HG03097 (cell line): ENCODE measurements at regions not wholly inside any gene's neighbourhood (a gene's known extent, or its start where the extent isn't known, plus 50 kb on each side); places are given as distances from the start of the nearest gene placed in this dataset.
"Not testable (repeated sequence)": the region's sequence is repeated elsewhere in the genome, so short reads cannot be mapped to it uniquely, and the experiment has no call there.

Experiments used
- ATAC-seq: cut with Tn5 transposase; IDR thresholded peaks from one replicate; pipeline ENCODE4 v1.9.1; 2021; ENCODE audit not compliant: unreplicated experiment, low FRiP score

DNA sequence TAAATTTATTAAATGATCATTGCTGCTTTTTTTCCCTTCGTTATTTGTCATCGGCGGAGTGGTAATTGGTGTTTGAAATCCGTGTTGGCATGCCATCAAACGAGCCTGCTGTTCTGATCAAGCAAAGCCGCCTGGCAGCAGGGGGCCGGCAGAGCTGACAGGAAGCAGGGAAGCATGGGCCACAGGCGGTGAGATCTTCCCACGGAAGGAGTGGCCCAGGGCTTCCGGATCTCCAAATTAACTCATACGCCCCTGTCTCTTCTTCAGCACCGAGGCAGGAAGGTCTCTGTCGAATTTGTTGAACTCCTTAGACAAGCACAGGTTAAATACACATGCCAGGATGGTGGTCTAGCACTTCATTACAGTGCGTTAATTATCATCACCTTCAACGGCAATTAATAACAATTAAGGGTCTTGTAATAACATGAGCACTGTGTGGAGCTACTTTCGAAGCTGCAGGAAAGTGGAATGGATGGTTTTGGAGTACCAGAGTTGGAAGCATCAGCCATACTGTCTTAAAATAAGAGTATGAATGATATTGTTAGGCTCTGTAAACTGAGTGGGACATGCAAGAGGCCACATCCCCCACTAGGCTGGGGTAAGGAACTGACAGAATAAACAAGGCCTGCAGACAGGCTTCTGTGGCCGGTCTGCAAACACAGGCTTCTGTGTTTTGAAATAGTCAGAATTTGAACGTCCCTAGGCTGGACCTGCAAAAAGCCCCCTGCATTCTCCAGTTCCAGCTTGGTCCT is 199.4 kb upstream of the DAB1 start:
- no peak for ATAC-seq

DNA sequence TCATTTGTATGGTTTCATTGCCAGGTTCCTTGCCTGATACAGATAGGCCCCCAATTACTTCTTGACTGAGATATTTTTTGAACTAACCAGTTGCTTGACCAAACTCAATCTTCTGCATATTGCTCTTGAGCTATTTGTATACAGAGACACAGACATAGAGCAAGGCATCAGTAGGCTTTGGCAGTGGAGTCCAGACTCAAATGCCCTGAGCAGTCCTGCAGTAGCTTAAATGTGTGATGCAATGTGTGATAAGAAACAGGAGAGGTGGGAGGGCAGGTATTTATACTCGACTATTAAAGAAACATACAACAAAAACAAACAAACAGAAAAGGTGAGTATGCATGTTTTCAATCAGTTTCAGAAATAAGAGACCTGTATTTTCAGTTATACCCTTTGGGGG is 197.9 kb upstream of the DAB1 start:
- ATAC-seq, result no peak

DNA sequence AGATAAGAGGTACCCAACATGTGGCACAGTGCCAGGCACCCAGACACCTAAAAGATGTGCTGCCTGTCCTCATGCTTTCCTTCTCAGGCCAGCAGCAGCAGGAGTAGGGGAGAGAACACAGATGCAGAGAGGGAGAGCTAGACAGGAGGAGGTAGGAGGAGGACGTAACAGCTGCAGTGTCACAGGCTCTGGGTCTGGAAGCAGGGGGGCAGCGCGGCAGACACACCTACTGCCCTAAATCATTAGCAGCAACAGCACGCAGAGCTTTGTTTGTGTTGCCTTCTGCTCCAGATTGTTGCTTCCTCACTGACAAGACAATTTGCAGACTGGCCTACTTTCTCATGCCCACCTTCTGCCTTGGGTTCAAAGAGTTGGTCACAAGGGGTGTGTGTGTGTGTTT is 196.7 kb upstream of the DAB1 start:
- ATAC-seq, result no peak

DNA sequence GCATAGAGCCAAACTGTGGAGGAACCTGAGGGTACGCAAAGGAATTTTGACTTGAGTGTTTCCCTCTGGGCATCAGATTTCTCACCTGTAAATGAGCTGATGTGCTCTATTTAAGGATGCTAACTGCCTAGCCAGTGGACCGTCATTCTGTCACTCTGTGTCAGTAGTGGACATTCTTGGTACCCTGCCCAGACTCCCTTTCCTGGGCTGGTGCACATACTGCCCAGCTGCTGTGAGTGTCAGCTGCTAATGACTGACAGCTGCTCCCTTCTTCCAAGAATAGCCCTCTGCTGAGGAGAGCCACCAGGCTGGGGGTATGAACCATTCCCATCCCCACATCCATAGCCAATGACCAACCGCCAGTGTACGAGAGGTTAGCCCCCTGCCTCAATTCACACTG is 193.1 kb upstream of the DAB1 start:
- no peak for ATAC-seq

DNA sequence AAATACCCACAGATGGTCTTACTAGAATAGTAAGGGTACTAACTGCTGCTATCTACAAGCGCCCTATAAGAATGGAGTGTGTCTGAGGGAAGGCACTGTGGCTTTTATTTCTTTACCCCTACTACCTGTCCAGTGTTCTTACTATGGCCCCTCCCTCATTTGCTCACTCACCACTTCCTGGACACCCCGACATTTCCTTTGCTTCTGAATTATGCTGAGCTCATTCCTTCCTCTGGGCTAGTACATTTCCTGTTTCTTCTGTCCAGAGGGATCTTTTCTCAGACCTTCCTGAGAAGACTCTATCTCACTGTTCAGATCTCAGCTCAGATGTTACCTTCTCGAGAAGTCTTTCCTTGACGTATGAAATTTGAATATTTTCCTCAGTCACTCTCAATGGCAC is 192.1 kb upstream of the DAB1 start:
- no peak for ATAC-seq

DNA sequence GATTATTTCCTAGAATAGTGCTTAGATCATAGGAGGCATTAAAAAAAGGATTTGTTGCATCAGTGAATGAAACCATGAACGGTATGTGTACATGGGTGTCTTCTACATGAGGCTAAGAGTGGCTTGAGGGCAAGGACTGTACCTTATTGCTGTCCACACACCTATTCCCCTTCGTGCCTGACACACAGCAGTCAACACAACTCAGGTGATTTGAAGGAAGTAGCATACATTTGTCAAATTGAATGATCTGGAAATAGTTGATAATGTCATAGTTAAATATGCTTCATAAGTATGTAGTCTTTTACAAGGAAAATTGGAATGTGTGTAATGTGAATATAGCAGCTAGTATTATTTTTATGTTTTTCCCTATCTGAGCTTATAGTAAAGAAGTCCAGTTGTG is 189.0 kb upstream of the DAB1 start:
- no peak for ATAC-seq

DNA sequence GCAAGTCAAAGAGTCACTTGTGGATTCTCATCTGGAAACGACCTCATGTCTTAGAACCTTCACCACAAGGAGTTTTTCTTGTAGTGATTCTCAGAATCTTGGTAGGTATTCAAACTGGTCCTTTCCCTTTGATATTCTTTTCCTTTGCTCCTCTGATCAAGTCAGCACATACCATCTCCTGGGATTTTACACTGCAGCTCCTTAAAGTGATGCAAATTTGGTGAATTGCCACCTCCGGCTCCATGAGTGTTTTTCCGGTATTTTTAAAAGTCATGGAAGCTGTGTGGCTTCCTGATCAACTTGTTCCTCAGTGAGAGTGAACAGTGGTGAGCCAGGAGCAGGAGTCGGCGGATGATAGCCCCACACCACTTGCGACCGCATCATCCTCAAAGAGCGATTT is 182.1 kb upstream of the DAB1 start:
- ATAC-seq, result no peak

DNA sequence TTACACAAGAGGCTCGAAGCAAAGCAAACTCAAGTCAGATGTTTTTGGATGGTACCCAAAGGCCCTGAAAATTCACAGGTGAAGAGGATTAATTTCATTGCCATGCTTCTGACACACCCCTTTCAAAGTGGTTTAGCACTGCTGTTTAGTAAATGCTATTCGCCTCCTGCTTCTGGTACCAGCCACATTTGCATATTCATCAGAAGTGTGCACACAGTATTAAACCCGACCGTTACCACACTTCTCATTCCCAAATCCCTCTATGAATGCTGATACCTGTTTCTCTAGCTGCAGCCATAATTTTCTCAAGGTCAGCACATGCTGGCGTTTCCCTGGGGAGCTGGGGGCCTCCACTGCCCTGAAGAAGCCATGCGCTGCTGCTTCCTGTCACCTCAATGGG is 179.8 kb upstream of the DAB1 start:
- no peak for ATAC-seq

DNA sequence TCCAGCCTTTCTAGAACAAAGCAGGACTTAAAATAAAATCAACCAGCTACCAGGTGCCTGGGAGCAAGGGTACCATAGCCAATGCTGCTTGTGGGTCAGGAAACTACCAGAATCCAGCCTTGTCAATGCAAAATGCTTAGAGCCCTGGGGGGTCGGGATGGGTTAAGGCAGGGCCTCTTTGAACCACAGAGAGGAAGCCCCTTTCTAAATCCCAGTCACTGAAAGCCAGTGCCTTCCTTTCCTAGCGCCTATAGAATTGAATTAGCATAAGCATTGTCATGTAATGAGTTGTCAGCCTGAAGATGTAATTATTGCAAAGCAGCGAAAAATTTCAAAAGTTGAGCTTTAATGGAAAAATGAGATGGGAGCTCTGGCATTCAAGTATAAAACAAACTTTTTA is 176.6 kb upstream of the DAB1 start:
- no peak for ATAC-seq

DNA sequence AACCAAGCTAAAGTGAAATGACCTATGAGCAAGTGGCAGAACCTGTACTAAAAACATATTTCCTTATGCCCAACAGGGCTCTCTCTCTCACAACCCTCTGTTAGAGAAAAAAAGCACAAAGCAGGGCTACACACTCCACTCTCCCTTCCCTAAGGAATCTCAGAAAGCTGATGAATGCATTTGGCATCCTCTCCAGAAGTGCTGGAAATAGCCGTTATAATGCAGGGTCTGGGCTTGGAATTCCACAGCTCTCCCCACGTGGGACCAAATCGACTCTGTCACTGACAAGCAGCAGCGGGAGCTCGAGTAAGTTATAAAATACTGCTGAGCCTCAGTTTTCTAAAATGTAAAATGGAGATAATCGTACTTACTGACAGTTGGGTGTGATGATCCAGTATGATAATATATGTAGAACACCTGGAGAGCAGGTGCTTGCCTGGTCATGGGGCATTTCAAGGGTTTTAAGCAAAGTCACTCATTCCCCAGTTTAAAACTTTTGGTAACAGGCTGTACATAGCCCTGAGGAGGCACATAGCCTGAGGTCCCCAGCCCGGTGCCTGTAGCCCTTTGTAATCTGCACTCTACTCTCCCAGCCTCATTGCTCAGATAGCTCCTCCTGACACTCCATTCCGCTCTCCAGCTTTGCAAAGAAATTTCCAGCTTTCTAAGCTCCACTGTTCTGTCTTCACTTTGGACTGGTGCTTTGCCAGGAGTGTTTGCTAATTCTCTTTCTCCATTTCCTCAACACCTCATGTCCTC is 175.6 kb upstream of the DAB1 start:
- no peak for ATAC-seq

DNA sequence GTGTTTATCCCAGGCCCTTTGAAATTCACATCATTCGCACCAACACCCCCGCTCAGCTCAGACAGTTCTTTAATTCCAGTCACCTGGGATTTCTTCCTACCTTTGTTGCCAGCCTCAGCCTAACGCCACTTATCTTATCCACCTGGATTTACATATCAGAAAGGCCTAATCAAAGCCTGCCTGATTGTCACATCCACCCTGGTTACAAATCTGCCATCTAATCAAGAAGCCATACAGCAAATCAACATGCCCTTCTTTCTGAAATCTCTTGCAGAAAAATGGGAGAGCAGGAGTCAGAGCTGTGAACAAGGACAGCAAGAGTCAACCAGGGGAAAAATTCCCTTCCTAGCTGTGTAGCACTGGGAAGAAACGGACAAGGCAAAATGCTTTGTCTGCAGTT is 173.2 kb upstream of the DAB1 start:
- no peak for ATAC-seq

DNA sequence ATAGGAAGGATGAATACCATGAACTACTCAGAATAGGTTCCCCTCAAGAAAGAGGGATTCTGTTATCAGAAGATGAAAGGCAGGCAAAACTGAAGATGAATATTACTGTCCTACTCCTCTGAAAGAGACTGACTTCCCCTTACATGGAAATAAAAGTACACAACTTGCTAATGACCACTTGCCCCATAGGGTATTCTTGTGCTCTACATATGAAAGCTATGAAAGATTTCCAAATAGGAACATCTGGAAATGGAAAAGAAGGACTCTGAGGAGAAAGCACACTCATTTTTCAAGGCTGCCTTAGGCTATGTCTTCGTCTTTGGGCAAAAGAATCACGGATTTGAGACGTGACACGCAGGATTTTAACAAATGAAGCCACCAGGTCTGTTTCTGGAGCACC is 170.1 kb upstream of the DAB1 start:
- no peak for ATAC-seq

DNA sequence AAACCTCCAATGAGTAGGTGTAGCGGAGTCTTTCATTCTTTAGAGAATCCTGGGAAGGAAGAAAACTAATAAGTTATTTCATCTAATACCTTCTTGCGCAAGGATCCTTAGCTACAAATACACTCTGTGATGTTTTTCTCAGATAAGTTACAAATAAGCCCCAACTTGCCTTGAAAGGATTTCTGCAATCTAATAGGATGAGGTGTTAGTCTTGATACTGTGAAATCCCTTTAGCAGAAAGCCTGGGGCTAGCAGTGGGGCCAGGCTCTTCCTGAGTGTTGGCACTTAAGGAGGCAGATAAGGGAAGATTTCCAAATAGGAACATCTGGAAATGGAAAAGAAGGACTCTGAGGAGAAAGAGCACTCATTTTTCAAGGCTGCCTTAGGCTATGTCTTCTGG is 168.0 kb upstream of the DAB1 start:
- no peak for ATAC-seq

DNA sequence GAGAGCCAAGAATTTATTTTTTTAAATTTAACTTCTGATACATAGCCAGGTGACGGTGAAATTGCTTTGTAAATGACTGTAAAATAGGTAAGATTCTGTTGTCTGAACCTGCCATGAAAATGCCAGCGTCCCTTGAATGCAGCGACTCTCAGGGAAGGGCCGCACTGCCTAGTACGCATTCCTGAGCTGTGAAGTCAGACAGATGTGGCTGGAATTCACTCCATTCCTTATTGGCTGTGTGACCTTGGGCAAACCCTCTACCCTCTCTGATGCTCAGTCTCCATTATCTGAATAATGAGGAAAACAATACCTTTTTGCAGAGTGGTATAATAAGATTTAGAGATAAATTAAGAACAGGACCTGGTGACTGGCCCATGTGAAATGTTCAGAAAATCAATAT is 167.1 kb upstream of the DAB1 start:
- no peak for ATAC-seq

DNA sequence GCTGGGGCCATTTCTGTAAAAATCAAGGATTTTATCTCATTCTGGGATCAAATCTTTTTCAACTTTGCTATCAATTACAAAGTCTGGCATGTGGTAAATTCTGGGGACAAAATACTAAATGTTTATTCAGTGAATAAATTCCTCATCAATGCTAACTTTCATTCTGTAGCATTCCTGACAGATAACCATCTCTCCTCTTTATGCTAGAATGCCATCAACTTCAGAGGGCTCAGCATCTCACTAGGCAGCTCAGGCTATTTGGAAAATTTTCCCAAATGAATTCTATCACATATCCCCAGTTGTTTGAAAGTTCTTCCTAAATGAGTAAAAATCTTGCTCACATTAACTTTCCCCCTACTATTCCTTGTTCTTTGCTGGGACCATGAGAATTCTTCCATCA is 163.0 kb upstream of the DAB1 start:
- ATAC-seq, result no peak

DNA sequence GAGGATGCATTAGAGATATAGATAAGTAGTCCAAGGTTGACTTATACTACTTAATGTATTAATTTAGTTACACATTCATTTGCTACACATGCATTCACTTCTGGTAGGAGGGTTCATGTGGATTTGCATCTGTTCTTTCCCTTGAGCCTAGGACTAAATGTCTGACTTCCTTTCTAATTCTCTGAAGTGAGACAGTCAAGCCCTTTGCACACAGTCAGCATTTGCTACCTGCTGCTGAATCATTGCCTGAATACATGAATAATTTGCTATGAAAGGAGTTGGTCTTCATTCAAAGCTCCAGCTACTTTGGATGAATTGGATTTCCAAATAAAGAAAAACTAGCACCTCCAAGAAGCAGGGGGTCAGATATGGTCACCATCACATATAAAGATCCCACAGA is 154.8 kb upstream of the DAB1 start:
- no peak for ATAC-seq

DNA sequence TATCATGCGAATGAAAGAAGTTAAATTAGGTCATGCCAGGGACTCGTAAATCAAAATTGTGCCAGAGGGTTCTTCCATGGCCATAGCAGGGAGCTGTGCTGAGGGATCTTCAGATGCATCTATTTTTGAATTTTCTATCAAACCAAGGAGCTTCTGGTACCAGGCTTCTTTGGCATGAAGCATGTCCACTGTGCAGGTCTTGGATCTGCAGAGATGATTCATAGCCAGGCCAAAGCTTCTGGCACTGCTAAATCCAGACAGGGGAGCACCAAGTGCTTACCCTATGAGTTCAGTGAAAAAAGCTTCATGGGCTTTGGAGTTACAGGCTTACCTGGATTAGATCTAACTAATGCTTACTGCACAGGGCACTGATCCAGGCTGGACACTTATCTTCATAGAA is 154.2 kb upstream of the DAB1 start:
- no peak for ATAC-seq

DNA sequence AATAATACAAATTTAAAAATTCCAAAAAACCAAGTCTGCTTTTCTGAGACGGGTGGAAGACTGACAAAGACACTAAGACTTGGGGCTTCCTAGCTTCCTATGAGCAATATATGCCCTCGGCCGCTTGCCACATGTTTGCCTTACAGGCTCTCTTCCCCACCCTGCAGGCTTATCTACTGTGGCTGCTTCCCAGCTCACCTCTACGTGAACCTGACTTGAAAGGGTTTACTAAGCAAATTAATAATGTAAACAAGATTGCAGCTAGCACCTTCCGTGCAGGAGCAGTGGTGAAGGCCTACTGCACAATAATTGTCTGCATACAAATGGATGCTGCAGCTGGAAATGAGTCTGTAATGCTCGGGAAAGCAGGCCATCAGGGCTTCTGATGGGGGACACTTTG is 152.9 kb upstream of the DAB1 start:
- no peak for ATAC-seq

DNA sequence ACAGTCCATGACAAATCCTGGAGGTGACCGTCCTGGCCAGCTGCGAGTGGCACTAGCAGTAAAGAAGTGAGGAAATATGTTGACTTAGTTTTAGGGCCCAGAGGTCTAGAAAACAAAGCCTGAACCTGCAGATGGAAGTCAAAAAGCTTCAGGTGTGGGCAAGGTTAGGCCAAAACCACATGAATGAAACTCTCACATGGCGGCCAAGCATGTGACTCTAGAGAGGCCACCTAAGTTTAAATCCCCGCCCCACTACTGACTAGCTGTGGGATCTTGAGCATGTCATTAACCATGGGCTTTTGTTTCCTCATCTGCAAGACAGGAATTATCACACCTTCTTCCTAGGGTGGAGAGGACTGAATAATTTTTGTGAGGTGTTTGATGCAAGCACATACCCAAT is 148.2 kb upstream of the DAB1 start:
- no peak for ATAC-seq

DNA sequence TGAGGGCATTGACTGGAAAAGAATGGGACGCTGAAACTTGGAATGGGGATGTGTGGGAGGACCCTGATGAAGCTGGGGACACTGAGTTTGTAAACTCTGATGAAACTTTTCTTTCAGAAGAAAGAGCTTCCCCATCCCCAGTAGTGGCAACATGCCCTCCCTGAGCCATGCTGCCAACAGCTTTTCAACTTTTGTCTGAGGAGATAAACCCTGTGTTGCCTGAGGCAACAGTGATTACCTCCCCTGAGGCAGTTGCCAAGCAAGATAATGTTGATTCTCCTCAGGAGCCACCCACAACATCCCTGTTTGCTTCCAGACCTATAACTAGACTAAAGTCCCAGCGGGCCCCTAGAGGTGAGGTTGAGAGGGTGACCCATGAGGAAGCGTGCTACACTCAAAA is 134.2 kb upstream of the DAB1 start:
- not testable (repeated sequence) for ATAC-seq

DNA sequence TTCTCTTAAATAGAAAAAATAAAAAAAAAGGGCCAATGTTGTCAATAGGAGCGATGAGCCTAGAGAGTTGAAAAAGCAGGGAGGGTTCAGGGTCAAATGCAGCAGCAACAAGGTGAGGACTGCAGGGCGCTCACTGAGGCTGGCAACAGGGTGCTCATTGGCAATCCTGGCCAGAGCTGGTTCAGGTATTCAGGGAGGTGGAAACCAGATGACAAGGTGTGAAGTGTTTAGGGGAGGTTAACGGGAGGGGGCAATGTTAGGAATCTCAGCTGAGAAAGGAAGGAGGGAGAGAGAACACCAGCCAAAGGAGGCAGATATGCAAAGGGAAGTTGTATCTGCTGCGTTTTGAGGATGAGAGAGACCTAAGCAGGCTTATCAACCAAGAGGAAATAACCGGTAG is 129.8 kb upstream of the DAB1 start:
- ATAC-seq, result no peak

DNA sequence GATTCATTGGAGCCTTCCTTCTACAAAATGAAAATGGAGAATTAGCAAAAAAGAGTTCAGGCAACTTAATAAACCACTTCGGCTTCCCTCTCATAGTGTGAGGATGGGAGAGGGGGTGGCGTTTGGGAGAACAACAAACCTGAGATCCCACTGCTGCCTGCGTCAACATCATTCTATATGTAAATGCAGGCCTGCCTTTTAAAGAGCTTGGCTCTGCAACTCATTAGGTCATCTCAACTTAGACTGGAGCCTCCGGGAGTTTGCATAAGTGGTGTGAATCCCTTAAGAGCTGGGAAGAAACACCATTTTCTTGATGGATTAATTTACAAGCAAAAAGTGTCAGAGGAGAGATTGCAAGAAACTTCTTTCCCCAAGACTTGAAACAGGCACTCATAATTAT is 127.6 kb upstream of the DAB1 start:
- ATAC-seq, result no peak
